Tibial nerve (tissue), 4 donors: ENCODE measurements at regions not wholly inside any gene's neighbourhood (a gene's known extent, or its start where the extent isn't known, plus 50 kb on each side); places are given as distances from the start of the nearest gene placed in this dataset.

Source experiments
- CTCF ChIP-seq, 5 experiments: fragments of 200-600 bp in 3 of 5; fragments of 450-650 bp in 2 of 5; sonication (generic) in 3 of 5; IDR thresholded peaks; one replicate each; pipeline ENCODE4 v1.5.1; 2016 to 2019; ENCODE audit warnings: antibody characterized with exemption in 5 of 5, mild to moderate bottlenecking in 3 of 5, moderate library complexity in 2 of 5
- EP300 ChIP-seq, 2 donors: sonication (generic); formaldehyde crosslinking; IDR thresholded peaks; one replicate each; pipeline ENCODE4 v1.6.1; 2017; ENCODE audit warnings: antibody characterized with exemption in 2 of 2, mild to moderate bottlenecking in 1 of 2
- POLR2A ChIP-seq, 2 donors: fragments of 450-650 bp; IDR thresholded peaks; one replicate each; pipeline ENCODE4 v1.6.1; 2017; ENCODE audit warnings: antibody characterized with exemption in 2 of 2, mild to moderate bottlenecking in 2 of 2, moderate library complexity in 2 of 2

- TF ChIP-seq CTCF (IDR thresholded peaks at IDR 0.05), result no peak
- TF ChIP-seq POLR2A (IDR thresholded peaks at IDR 0.05), result no peak
- no peak for TF ChIP-seq EP300 (IDR thresholded peaks at IDR 0.05)
Measured at GRCh38 chr4:170697845-170698244, 608.1 kb upstream of the AADAT start.
